ENCODE measurements at regions not wholly inside any gene's neighbourhood (a gene's known extent, or its start where the extent isn't known, plus 50 kb on each side); places are given as distances from the start of the nearest gene placed in this dataset.

- TF ChIP-seq ZFP30 (CRISPR knock-in tag; IDR thresholded peaks at IDR 0.05) (no peak), TOX (CRISPR knock-in tag; IDR thresholded peaks at IDR 0.05; ENCODE audit: borderline replicate concordance) (no peak), ESRRG (CRISPR knock-in tag; IDR thresholded peaks at IDR 0.05) (no peak), ZNF8 (CRISPR knock-in tag; IDR thresholded peaks at IDR 0.05) (no peak), BACH2 (CRISPR knock-in tag; IDR thresholded peaks at IDR 0.05; ENCODE audit: borderline replicate concordance) (no peak)
- TF ChIP-seq, protein P1, sequence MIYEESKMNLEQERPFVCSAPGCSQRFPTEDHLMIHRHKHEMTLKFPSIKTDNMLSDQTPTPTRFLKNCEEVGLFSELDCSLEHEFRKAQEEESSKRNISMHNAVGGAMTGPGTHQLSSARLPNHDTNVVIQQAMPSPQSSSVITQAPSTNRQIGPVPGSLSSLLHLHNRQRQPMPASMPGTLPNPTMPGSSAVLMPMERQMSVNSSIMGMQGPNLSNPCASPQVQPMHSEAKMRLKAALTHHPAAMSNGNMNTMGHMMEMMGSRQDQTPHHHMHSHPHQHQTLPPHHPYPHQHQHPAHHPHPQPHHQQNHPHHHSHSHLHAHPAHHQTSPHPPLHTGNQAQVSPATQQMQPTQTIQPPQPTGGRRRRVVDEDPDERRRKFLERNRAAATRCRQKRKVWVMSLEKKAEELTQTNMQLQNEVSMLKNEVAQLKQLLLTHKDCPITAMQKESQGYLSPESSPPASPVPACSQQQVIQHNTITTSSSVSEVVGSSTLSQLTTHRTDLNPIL (CRISPR knock-in tag; IDR thresholded peaks at IDR 0.05; ENCODE audit: low read depth): no peak
- ATAC-seq: no peak
These were observed 327.5 kb downstream of the ETS1 start for GRCh38 chr11:128259816-128260215.

GRCh38 chr11:128254941-128255340 is 332.4 kb downstream of the ETS1 start:
- TF ChIP-seq, protein P2, sequence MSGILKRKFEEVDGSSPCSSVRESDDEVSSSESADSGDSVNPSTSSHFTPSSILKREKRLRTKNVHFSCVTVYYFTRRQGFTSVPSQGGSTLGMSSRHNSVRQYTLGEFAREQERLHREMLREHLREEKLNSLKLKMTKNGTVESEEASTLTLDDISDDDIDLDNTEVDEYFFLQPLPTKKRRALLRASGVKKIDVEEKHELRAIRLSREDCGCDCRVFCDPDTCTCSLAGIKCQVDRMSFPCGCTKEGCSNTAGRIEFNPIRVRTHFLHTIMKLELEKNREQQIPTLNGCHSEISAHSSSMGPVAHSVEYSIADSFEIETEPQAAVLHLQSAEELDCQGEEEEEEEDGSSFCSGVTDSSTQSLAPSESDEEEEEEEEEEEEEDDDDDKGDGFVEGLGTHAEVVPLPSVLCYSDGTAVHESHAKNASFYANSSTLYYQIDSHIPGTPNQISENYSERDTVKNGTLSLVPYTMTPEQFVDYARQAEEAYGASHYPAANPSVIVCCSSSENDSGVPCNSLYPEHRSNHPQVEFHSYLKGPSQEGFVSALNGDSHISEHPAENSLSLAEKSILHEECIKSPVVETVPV (CRISPR knock-in tag; IDR thresholded peaks at IDR 0.05): no peak
- TF ChIP-seq, protein P1 (CRISPR knock-in tag; IDR thresholded peaks at IDR 0.05; ENCODE audit: low read depth): no peak
- no peak for TF ChIP-seq ZFP3 (CRISPR knock-in tag; IDR thresholded peaks at IDR 0.05)
- TF ChIP-seq SNAI2 (CRISPR knock-in tag; IDR thresholded peaks at IDR 0.05): no peak
- no peak for TF ChIP-seq ZNF70 (CRISPR knock-in tag; IDR thresholded peaks at IDR 0.05)
- no peak for TF ChIP-seq TOX (CRISPR knock-in tag; IDR thresholded peaks at IDR 0.05; ENCODE audit: borderline replicate concordance)
- TF ChIP-seq ZC3H10 (CRISPR knock-in tag; IDR thresholded peaks at IDR 0.05): no peak
- TF ChIP-seq ZFP30 (CRISPR knock-in tag; IDR thresholded peaks at IDR 0.05): no peak

GRCh38 chr11:128251140-128251539 is 336.2 kb downstream of the ETS1 start:
- no peak for ATAC-seq
- TF ChIP-seq RARB (CRISPR knock-in tag; IDR thresholded peaks at IDR 0.05) (no peak), BACH2 (CRISPR knock-in tag; IDR thresholded peaks at IDR 0.05; ENCODE audit: borderline replicate concordance) (no peak), ESRRG (CRISPR knock-in tag; IDR thresholded peaks at IDR 0.05) (no peak), ZNF8 (CRISPR knock-in tag; IDR thresholded peaks at IDR 0.05) (no peak)

More at GRCh38 chr11:128254941-128255340, 332.4 kb downstream of the ETS1 start:
- no peak for ATAC-seq

GRCh38 chr11:128250482-128250881 is 336.9 kb downstream of the ETS1 start:
- no peak for ATAC-seq
- TF ChIP-seq, protein P2 (CRISPR knock-in tag; IDR thresholded peaks at IDR 0.05): no peak
- no peak for TF ChIP-seq GLIS3 (CRISPR knock-in tag; IDR thresholded peaks at IDR 0.05)
- TF ChIP-seq PPARA (CRISPR knock-in tag; IDR thresholded peaks at IDR 0.05; ENCODE audit: borderline replicate concordance): no peak
- TF ChIP-seq ISL1 (CRISPR knock-in tag; IDR thresholded peaks at IDR 0.05): no peak
- no peak for TF ChIP-seq POU6F1 (CRISPR knock-in tag; IDR thresholded peaks at IDR 0.05; ENCODE audit: borderline replicate concordance, low read depth)
- TF ChIP-seq TOX (CRISPR knock-in tag; IDR thresholded peaks at IDR 0.05; ENCODE audit: borderline replicate concordance): no peak
- no peak for TF ChIP-seq ZNF565 (CRISPR knock-in tag; conservative IDR thresholded peaks at IDR 0.05; ENCODE audit: low read depth)
- no peak for TF ChIP-seq ESRRG (CRISPR knock-in tag; IDR thresholded peaks at IDR 0.05)
- TF ChIP-seq, protein P1 (CRISPR knock-in tag; IDR thresholded peaks at IDR 0.05; ENCODE audit: low read depth): no peak
- no peak for TF ChIP-seq ZFP30 (CRISPR knock-in tag; IDR thresholded peaks at IDR 0.05)
